HCT116 (cell line): ENCODE measurements at regions not wholly inside any gene's neighbourhood (a gene's known extent, or its start where the extent isn't known, plus 50 kb on each side); places are given as distances from the start of the nearest gene placed in this dataset.

Experiments used
- ATAC-seq: fragments of 200-7000 bp; cut with Tn5 transposase; 2 replicates; pipeline ENCODE4 v1.9.1; 2020; ENCODE audit warnings: mild to moderate bottlenecking, moderate library complexity
- BruUV-seq: library from RNA; stranded (reverse); fragments of 400-500 nt; replicated peaks from 2 replicates; lab custom pipeline; 2021; lab: Mats Ljungman, UMichigan
- CTCF ChIA-PET: fragments of 300-600 bp; sonication (Branson Sonifier 250); formaldehyde crosslinking; loops from one replicate; lab custom pipeline; 2021; ENCODE audit warnings: antibody characterized with exemption; lab: Charles Lee
- POLR2A ChIA-PET: fragments of 300-600, 350-600 bp; sonication (Branson Sonifier 250); formaldehyde crosslinking; loops from one replicate; lab custom pipeline; 2021; ENCODE audit warnings: antibody characterized with exemption; lab: Charles Lee
- RAD21 ChIA-PET, 2 experiments: fragments of 300-600 bp; sonication (Branson Sonifier 250); formaldehyde crosslinking; loops; one replicate each; lab custom pipeline; 2023; ENCODE audit warnings: low total read pairs in 2 of 2; ENCODE audit not compliant: uncharacterized antibody in 2 of 2, unreplicated experiment in 2 of 2, low non-redundant PET in 1 of 2; lab: Charles Lee
- DNase-seq: peaks from one replicate; pipeline ENCODE4 v3.0.0-alpha.2; 2010; ENCODE audit warnings: low read depth, low spot score
- H2AFZ ChIP-seq: fragments of 200-600 bp; shearing (Covaris generic), sonication (generic); 2 replicates; pipeline ENCODE4 v1.6.1; 2017; ENCODE audit warnings: low read depth, mixed run types, mixed read lengths, antibody characterized with exemption, low read length; ENCODE audit not compliant: poor library complexity, severe bottlenecking
- H3K27ac ChIP-seq: 2 replicates; pipeline ENCODE4 v1.5.1; 2012; ENCODE audit warnings: low read depth, low read length
- H3K27me3 ChIP-seq: fragments of 200-600 bp; sonication (generic); 2 replicates; pipeline ENCODE4 v1.6.1; 2016; ENCODE audit warnings: mixed run types, low read length, mixed read lengths; ENCODE audit not compliant: insufficient read depth
- H3K36me3 ChIP-seq, 2 experiments: fragments of 200-500 bp in 1 of 2; fragments of 200-600 bp in 1 of 2; sonication (Bioruptor generic) in 1 of 2; sonication (generic) in 1 of 2; 2 replicates each; pipeline versions ENCODE4 v1.5.1 to v1.6.1; 2014 to 2016; ENCODE audit warnings: low read length in 2 of 2, inconsistent platforms in 1 of 2, mixed read lengths in 1 of 2, mixed run types in 1 of 2; ENCODE audit not compliant: insufficient read depth in 2 of 2, control insufficient read depth in 1 of 2
- H3K4me1 ChIP-seq, 2 experiments: fragments of 200-600 bp in 1 of 2; sonication (generic) in 1 of 2; 2 replicates each; pipeline versions ENCODE4 v1.5.1 to v1.6.1; 2012 to 2017; ENCODE audit warnings: low read length in 2 of 2, inconsistent platforms in 1 of 2, mild to moderate bottlenecking in 1 of 2, mixed read lengths in 1 of 2, mixed run types in 1 of 2, moderate library complexity in 1 of 2; ENCODE audit not compliant: insufficient read depth in 2 of 2, control insufficient read depth in 1 of 2
- H3K4me2 ChIP-seq: fragments of 200-600 bp; sonication (generic); 2 replicates; pipeline ENCODE4 v1.6.1; 2017; ENCODE audit warnings: mixed run types, low read length, mixed read lengths
- H3K4me3 ChIP-seq, 2 experiments: fragments of 200-600 bp in 1 of 2; sonication (generic) in 1 of 2; replicated peaks in 1 of 2; 2 replicates each; pipeline ENCODE4 v1.5.1; 2011 to 2016; ENCODE audit warnings: low read length in 2 of 2, control low read depth in 1 of 2, low read depth in 1 of 2, mild to moderate bottlenecking in 1 of 2, mixed read lengths in 1 of 2, mixed run types in 1 of 2
- H3K79me2 ChIP-seq: fragments of 200-600 bp; sonication (generic); 2 replicates; pipeline ENCODE4 v1.6.1; 2017; ENCODE audit warnings: mild to moderate bottlenecking, mixed run types, low read length, moderate library complexity, mixed read lengths; ENCODE audit not compliant: insufficient read depth
- H3K9ac ChIP-seq: fragments of 200-600 bp; sonication (generic); 2 replicates; pipeline ENCODE4 v1.6.1; 2016; ENCODE audit warnings: low read length, mixed read lengths
- H3K9me2 ChIP-seq: fragments of 200-600 bp; sonication (generic), shearing (Covaris generic); 2 replicates; pipeline ENCODE4 v1.6.1; 2017; ENCODE audit warnings: mixed run types, mild to moderate bottlenecking, moderate library complexity; ENCODE audit not compliant: insufficient read depth
- H3K9me3 ChIP-seq, 2 experiments: fragments of 200-500 bp in 1 of 2; fragments of 200-600 bp in 1 of 2; sonication (Bioruptor generic) in 1 of 2; sonication (generic) in 1 of 2; 2 replicates each; pipeline ENCODE4 v1.6.1; 2014 to 2017; ENCODE audit warnings: low read length in 2 of 2, mixed read lengths in 2 of 2, inconsistent platforms in 1 of 2, low read depth in 1 of 2, mild to moderate bottlenecking in 1 of 2, mixed run types in 1 of 2, moderate library complexity in 1 of 2; ENCODE audit not compliant: control insufficient read depth in 1 of 2, insufficient read depth in 1 of 2
- H4K20me1 ChIP-seq: fragments of 200-600 bp; sonication (generic), shearing (Covaris generic); 2 replicates; pipeline ENCODE4 v1.6.1; 2017; ENCODE audit warnings: mixed run types, mild to moderate bottlenecking, moderate library complexity; ENCODE audit not compliant: insufficient read depth
- CTCF ChIP-seq, 3 experiments: fragments of 200-600 bp in 1 of 3; sonication (generic) in 1 of 3; IDR thresholded peaks in 2 of 3; conservative IDR thresholded peaks in 1 of 3; 2 replicates each; pipeline ENCODE4 v1.5.1; 2012 to 2017; ENCODE audit warnings: low read depth in 2 of 3, low read length in 2 of 3, antibody characterized with exemption in 1 of 3, borderline replicate concordance in 1 of 3, control low read depth in 1 of 3, mild to moderate bottlenecking in 1 of 3, mixed read lengths in 1 of 3, mixed run types in 1 of 3, moderate library complexity in 1 of 3; ENCODE audit not compliant: insufficient read depth in 1 of 3
- ELF1 ChIP-seq: IDR thresholded peaks from 2 replicates; pipeline ENCODE4 v1.6.1; 2012; ENCODE audit warnings: low read depth, borderline replicate concordance
- EZH2phosphoT487 ChIP-seq: fragments of 200-600 bp; IDR thresholded peaks from 2 replicates; pipeline ENCODE4 v1.6.1; 2018; ENCODE audit warnings: antibody characterized with exemption, borderline replicate concordance
- FOSL1 ChIP-seq: IDR thresholded peaks from 2 replicates; pipeline ENCODE4 v1.6.1; 2012; ENCODE audit warnings: low read depth
- JUND ChIP-seq: IDR thresholded peaks from 2 replicates; pipeline ENCODE4 v1.6.1; 2012
- POLR2AphosphoS5 ChIP-seq: IDR thresholded peaks from 2 replicates; pipeline ENCODE4 v1.6.1; 2011; ENCODE audit warnings: mild to moderate bottlenecking, low read depth, low read length, moderate library complexity
- REST ChIP-seq: IDR thresholded peaks from 2 replicates; pipeline ENCODE4 v1.6.1; 2012; ENCODE audit warnings: low read depth
- SIN3A ChIP-seq: IDR thresholded peaks from 2 replicates; pipeline ENCODE4 v1.6.1; 2012; ENCODE audit warnings: low read depth
- SRF ChIP-seq: IDR thresholded peaks from 2 replicates; pipeline ENCODE4 v1.6.1; 2012; ENCODE audit warnings: low read depth
- ZNF274 ChIP-seq: fragments of 200-500 bp; sonication (Bioruptor generic); IDR thresholded peaks from 2 replicates; pipeline ENCODE4 v1.6.1; 2014; ENCODE audit warnings: mild to moderate bottlenecking, low read depth, low read length, inconsistent platforms
- intact Hi-C: fragments of 100-400 bp; cut with micrococcal nuclease; formaldehyde crosslinking; loops from 2 replicates; pipeline ENCODE4 v1.10.0; 2022

- Histone ChIP-seq H3K4me2 (no peak overlapping the region), H3K4me3 (no peak overlapping the region), H3K4me1 (no peaks in the 10 kb centered on the region), H2AFZ (no peak overlapping the region), H3K9ac (no peak overlapping the region), H3K36me3 (no peaks in the 10 kb centered on the region), H3K27me3 (peaks cover 9% of the 10 kb centered on the region; the same call in 1 of the 2 replicates), H3K9me3 (no peaks in the 10 kb centered on the region), H3K79me2 (no peaks in the 10 kb centered on the region), H4K20me1 (no peaks in the 10 kb centered on the region; the same call in 1 of the 2 replicates), H3K9me2 (no peaks in the 10 kb centered on the region), H3K27ac (no peak overlapping the region)
- ChIA-PET RAD21 (no interaction called here), POLR2A (no interaction called here), CTCF (no interaction called here)
- DNase-seq (no peak), ATAC-seq (no peak)
- TF ChIP-seq SRF = no peak
- TF ChIP-seq ELF1 = no peak
- no peak for TF ChIP-seq POLR2AphosphoS5
- no TSS peak for BruUV-seq
- intact Hi-C loops = no loop called here
These were observed 55.9 kb upstream of the RARB start for GRCh38 chr3:25372167-25372566.

GRCh38 chr3:25376340-25376739, 51.7 kb upstream of the RARB start:
- RAD21 ChIA-PET = no interaction called here
- DNase-seq (no peak), ATAC-seq (no peak)
- Histone ChIP-seq H3K79me2 (no peaks in the 10 kb centered on the region), H3K9me3 (no peaks in the 10 kb centered on the region), H4K20me1 (no peaks in the 10 kb centered on the region), H3K36me3 (no peaks in the 10 kb centered on the region), H3K4me3 (no peak overlapping the region), H2AFZ (no peak overlapping the region), H3K27me3 (peaks cover 11% of the 10 kb centered on the region; the same call in 1 of the 2 replicates), H3K4me2 (no peak overlapping the region), H3K9me2 (no peaks in the 10 kb centered on the region), H3K27ac (no peak overlapping the region), H3K4me1 (no peaks in the 10 kb centered on the region), H3K9ac (no peak overlapping the region)
- no peak for TF ChIP-seq ZNF274
- no peak for TF ChIP-seq CTCF (IDR thresholded peaks at IDR 0.05 in 2 of 3, conservative IDR thresholded peaks at IDR 0.05 in 1 of 3; ENCODE audit: borderline replicate concordance in 1 of 3, insufficient read depth in 1 of 3, low read depth in 2 of 3, low read length in 2 of 3)
- TF ChIP-seq FOSL1 = no peak
- TF ChIP-seq SIN3A = no peak
- TF ChIP-seq POLR2AphosphoS5 = no peak
- no peak for TF ChIP-seq JUND
- TF ChIP-seq EZH2phosphoT487 = no peak
- TF ChIP-seq REST = no peak
- POLR2A ChIA-PET = no interaction called here
- intact Hi-C loops = no loop called here
- BruUV-seq = no TSS peak
- CTCF ChIA-PET = no interaction called here
